Activated T-helper 1 cell treated with anti-CD3 and anti-CD28 coated beads, Interleukin-12 subunit alpha, Interleukin-12 subunit beta, Interleukin-2, Interleukin-4 antibody, amounts not matched to agents 30 ng/mL and 10 ng/mL and 1 ng/mL, durations not matched to agents 14 hours and 24 hours and 36 hours (primary cell): ENCODE measurements at regions not wholly inside any gene's neighbourhood (a gene's known extent, or its start where the extent isn't known, plus 50 kb on each side); places are given as distances from the start of the nearest gene placed in this dataset.
"Not testable (repeated sequence)": the region's sequence is repeated elsewhere in the genome, so short reads cannot be mapped to it uniquely, and the experiment has no call there.

ENCODE experiments used
- DNase-seq: peaks from one replicate; pipeline ENCODE4 v3.0.0; 2021; ENCODE audit warnings: low spot score
- H3K27ac Mint-ChIP-seq: one replicate; pipeline ENCODE4 v1.8.0; 2021; ENCODE audit warnings: mild to moderate bottlenecking, mixed read lengths
- H3K27me3 Mint-ChIP-seq: one replicate; pipeline ENCODE4 v1.8.0; 2022; ENCODE audit warnings: mild to moderate bottlenecking, moderate library complexity, mixed read lengths; ENCODE audit not compliant: insufficient read depth
- H3K36me3 Mint-ChIP-seq: one replicate; pipeline ENCODE4 v1.8.0; 2021; ENCODE audit warnings: low read depth, mixed read lengths
- H3K4me1 Mint-ChIP-seq: one replicate; pipeline ENCODE4 v1.8.0; 2021; ENCODE audit warnings: low read depth, mixed read lengths
- H3K4me3 Mint-ChIP-seq: one replicate; pipeline ENCODE4 v1.8.0; 2021; ENCODE audit warnings: mild to moderate bottlenecking, moderate library complexity, mixed read lengths
- H3K9me3 Mint-ChIP-seq: one replicate; pipeline ENCODE4 v1.8.0; 2021; ENCODE audit warnings: mixed read lengths
- intact Hi-C: fragments of 100-400 bp; cut with micrococcal nuclease; formaldehyde crosslinking; loops from one replicate; pipeline ENCODE4 v1.15.1; 2024

GRCh38 chr4:31416498-31416897 is 696.3 kb downstream of the PCDH7 start:
- H3K36me3 Mint-ChIP-seq, result no peaks in the 10 kb centered on the region
- intact Hi-C loops, result no loop called here
- DNase-seq, result no peak
- no peaks in the 10 kb centered on the region for H3K27me3 Mint-ChIP-seq
- no peak overlapping the region for H3K27ac Mint-ChIP-seq
- H3K4me3 Mint-ChIP-seq, result no peak overlapping the region
- no peaks in the 10 kb centered on the region for H3K4me1 Mint-ChIP-seq
- H3K9me3 Mint-ChIP-seq, result peaks cover 5% of the 10 kb centered on the region

- H3K4me3 Mint-ChIP-seq, result no peak overlapping the region
- no peak for DNase-seq
- H3K4me1 Mint-ChIP-seq, result no peaks in the 10 kb centered on the region
- no peaks in the 10 kb centered on the region for H3K27me3 Mint-ChIP-seq
- H3K36me3 Mint-ChIP-seq, result no peaks in the 10 kb centered on the region
- peaks cover 5% of the 10 kb centered on the region for H3K9me3 Mint-ChIP-seq
- intact Hi-C loops, result no loop called here
- no peak overlapping the region for H3K27ac Mint-ChIP-seq
These were observed 696.9 kb downstream of the PCDH7 start for GRCh38 chr4:31417040-31417439.

- DNase-seq, result no peak
- no peak overlapping the region for H3K4me3 Mint-ChIP-seq
- intact Hi-C loops, result no loop called here
- H3K4me1 Mint-ChIP-seq, result no peaks in the 10 kb centered on the region
- H3K36me3 Mint-ChIP-seq, result no peaks in the 10 kb centered on the region
- no peaks in the 10 kb centered on the region for H3K9me3 Mint-ChIP-seq
- H3K27me3 Mint-ChIP-seq, result no peaks in the 10 kb centered on the region
- no peak overlapping the region for H3K27ac Mint-ChIP-seq
These were observed 701.8 kb downstream of the PCDH7 start for GRCh38 chr4:31422006-31422405.

- Mint-ChIP-seq H3K36me3 (no peaks in the 10 kb centered on the region), H3K27ac (no peak overlapping the region), H3K4me3 (no peak overlapping the region), H3K4me1 (no peaks in the 10 kb centered on the region), H3K9me3 (no peaks in the 10 kb centered on the region), H3K27me3 (no peaks in the 10 kb centered on the region)
- intact Hi-C loops, result no loop called here
- DNase-seq, result no peak
These were observed 707.5 kb downstream of the PCDH7 start for GRCh38 chr4:31427691-31428090.

GRCh38 chr4:31442236-31442635 is 722.1 kb downstream of the PCDH7 start:
- H3K27me3 Mint-ChIP-seq, result no peaks in the 10 kb centered on the region
- no peak overlapping the region for H3K27ac Mint-ChIP-seq
- intact Hi-C loops, result no loop called here
- no peaks in the 10 kb centered on the region for H3K9me3 Mint-ChIP-seq
- H3K4me3 Mint-ChIP-seq, result no peak overlapping the region
- no peaks in the 10 kb centered on the region for H3K36me3 Mint-ChIP-seq
- no peak for DNase-seq
- no peaks in the 10 kb centered on the region for H3K4me1 Mint-ChIP-seq

GRCh38 chr4:31445526-31445925 is 725.4 kb downstream of the PCDH7 start:
- no peaks in the 10 kb centered on the region for H3K27me3 Mint-ChIP-seq
- peaks cover 3% of the 10 kb centered on the region for H3K9me3 Mint-ChIP-seq
- DNase-seq, result no peak
- no peak overlapping the region for H3K4me3 Mint-ChIP-seq
- H3K36me3 Mint-ChIP-seq, result no peaks in the 10 kb centered on the region
- intact Hi-C loops, result no loop called here
- H3K4me1 Mint-ChIP-seq, result no peaks in the 10 kb centered on the region
- H3K27ac Mint-ChIP-seq, result no peak overlapping the region

- no peak overlapping the region for H3K4me3 Mint-ChIP-seq
- no peaks in the 10 kb centered on the region for H3K27me3 Mint-ChIP-seq
- no peaks in the 10 kb centered on the region for H3K4me1 Mint-ChIP-seq
- no peak overlapping the region for H3K27ac Mint-ChIP-seq
- intact Hi-C loops, result no loop called here
- DNase-seq, result no peak
- H3K9me3 Mint-ChIP-seq, result no peaks in the 10 kb centered on the region
- no peaks in the 10 kb centered on the region for H3K36me3 Mint-ChIP-seq
These were observed 735.4 kb downstream of the PCDH7 start for GRCh38 chr4:31455612-31456011.

- Mint-ChIP-seq H3K9me3 (peaks cover 3% of the 10 kb centered on the region), H3K4me1 (no peaks in the 10 kb centered on the region), H3K4me3 (no peak overlapping the region), H3K27me3 (no peaks in the 10 kb centered on the region), H3K36me3 (no peaks in the 10 kb centered on the region), H3K27ac (no peak overlapping the region)
- no peak for DNase-seq
- intact Hi-C loops, result no loop called here
These were observed 738.6 kb downstream of the PCDH7 start for GRCh38 chr4:31458813-31459212.

GRCh38 chr4:31461421-31461820 is 741.3 kb downstream of the PCDH7 start:
- Mint-ChIP-seq H3K4me3 (no peak overlapping the region), H3K27ac (no peak overlapping the region), H3K27me3 (no peaks in the 10 kb centered on the region), H3K36me3 (no peaks in the 10 kb centered on the region), H3K4me1 (no peaks in the 10 kb centered on the region), H3K9me3 (peaks cover 15% of the 10 kb centered on the region)
- DNase-seq, result no peak
- intact Hi-C loops, result no loop called here

- H3K4me3 Mint-ChIP-seq, result no peak overlapping the region
- H3K9me3 Mint-ChIP-seq, result peaks cover 18% of the 10 kb centered on the region
- intact Hi-C loops, result no loop called here
- no peak overlapping the region for H3K27ac Mint-ChIP-seq
- no peak for DNase-seq
- H3K4me1 Mint-ChIP-seq, result no peaks in the 10 kb centered on the region
- H3K27me3 Mint-ChIP-seq, result no peaks in the 10 kb centered on the region
- H3K36me3 Mint-ChIP-seq, result no peaks in the 10 kb centered on the region
These were observed 747.6 kb downstream of the PCDH7 start for GRCh38 chr4:31467781-31468180.

GRCh38 chr4:31474221-31474620 is 754.1 kb downstream of the PCDH7 start:
- Mint-ChIP-seq H3K9me3 (no peaks in the 10 kb centered on the region), H3K36me3 (no peaks in the 10 kb centered on the region), H3K4me1 (no peaks in the 10 kb centered on the region), H3K4me3 (no peak overlapping the region), H3K27me3 (no peaks in the 10 kb centered on the region), H3K27ac (no peak overlapping the region)
- no peak for DNase-seq
- intact Hi-C loops, result no loop called here

- no peaks in the 10 kb centered on the region for H3K4me1 Mint-ChIP-seq
- H3K4me3 Mint-ChIP-seq, result no peak overlapping the region
These were observed 762.5 kb downstream of the PCDH7 start for GRCh38 chr4:31482691-31483090.

GRCh38 chr4:31499216-31499615 is 779.0 kb downstream of the PCDH7 start:
- intact Hi-C loops, H3K27me3 Mint-ChIP-seq, H3K36me3 Mint-ChIP-seq, DNase-seq, H3K4me1 Mint-ChIP-seq, H3K4me3 Mint-ChIP-seq, H3K27ac Mint-ChIP-seq: not testable (repeated sequence)
- peaks cover 14% of the 10 kb centered on the region for H3K9me3 Mint-ChIP-seq

More at GRCh38 chr4:31482691-31483090, 762.5 kb downstream of the PCDH7 start:
- H3K9me3 Mint-ChIP-seq, result no peaks in the 10 kb centered on the region
- H3K27me3 Mint-ChIP-seq, result no peaks in the 10 kb centered on the region
- DNase-seq, result no peak
- H3K27ac Mint-ChIP-seq, result no peak overlapping the region
- no peaks in the 10 kb centered on the region for H3K36me3 Mint-ChIP-seq
- intact Hi-C loops, result no loop called here

GRCh38 chr4:31516520-31516919 is 796.4 kb downstream of the PCDH7 start:
- intact Hi-C loops, result no loop called here
- Mint-ChIP-seq H3K27ac (no peak overlapping the region), H3K4me1 (no peaks in the 10 kb centered on the region), H3K9me3 (peaks cover 12% of the 10 kb centered on the region), H3K27me3 (no peaks in the 10 kb centered on the region), H3K36me3 (no peaks in the 10 kb centered on the region), H3K4me3 (no peak overlapping the region)
- no peak for DNase-seq
